ES-I3 (cell line): ENCODE measurements at regions not wholly inside any gene's neighbourhood (a gene's known extent, or its start where the extent isn't known, plus 50 kb on each side); places are given as distances from the start of the nearest gene placed in this dataset.

ENCODE experiments used
- H3K36me3 ChIP-seq: 2 replicates; pipeline ENCODE4 v1.6.1; 2013; ENCODE audit warnings: mild to moderate bottlenecking, low read length, control low read depth, moderate library complexity; ENCODE audit not compliant: insufficient read depth
- H3K4me1 ChIP-seq: 2 replicates; pipeline ENCODE4 v1.6.1; 2013; ENCODE audit warnings: mild to moderate bottlenecking, control low read depth, low read length; ENCODE audit not compliant: insufficient read depth
- H3K9ac ChIP-seq: 2 replicates; pipeline ENCODE4 v1.6.1; 2013; ENCODE audit warnings: low read depth, mild to moderate bottlenecking, low read length, moderate library complexity
- H3K9me3 ChIP-seq: 2 replicates; pipeline ENCODE4 v1.6.1; 2013; ENCODE audit warnings: mild to moderate bottlenecking, low read length, moderate library complexity; ENCODE audit not compliant: control insufficient read depth, insufficient read depth

DNA sequence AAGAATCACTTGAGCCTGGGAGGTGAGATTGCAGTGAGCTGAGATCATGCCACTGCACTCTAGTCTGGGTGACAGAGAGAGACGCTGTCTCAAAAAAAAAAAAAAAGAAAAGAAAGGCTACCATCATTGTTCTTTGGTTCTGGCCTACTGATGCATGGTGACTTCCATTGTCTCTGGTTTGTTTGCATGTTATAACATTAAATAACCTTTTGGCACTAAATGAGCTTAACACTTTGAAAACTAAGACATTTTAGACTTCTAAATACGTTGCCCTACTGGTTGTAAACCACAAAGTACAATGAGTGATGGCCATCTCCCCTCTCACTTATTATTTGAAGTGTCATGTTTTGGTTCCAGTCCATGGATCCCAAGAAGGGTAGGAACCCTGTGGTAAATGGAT, 152.9 kb upstream of the CPM start:
- H3K9me3 ChIP-seq: no peaks in the 10 kb centered on the region
- no peaks in the 10 kb centered on the region for H3K36me3 ChIP-seq
- H3K4me1 ChIP-seq: 0 out of 2 replicates have a peak, but pooled peaks cover 7% of the 10 kb centered on the region
- no peak overlapping the region for H3K9ac ChIP-seq

- peaks cover 14% of the 10 kb centered on the region; the same call in 1 of the 2 replicates for H3K4me1 ChIP-seq
- no peaks in the 10 kb centered on the region for H3K36me3 ChIP-seq
- no peak overlapping the region for H3K9ac ChIP-seq
- no peaks in the 10 kb centered on the region for H3K9me3 ChIP-seq
These were observed 151.4 kb upstream of the CPSF6 start for GRCh38 chr12:69087986-69088385.

DNA sequence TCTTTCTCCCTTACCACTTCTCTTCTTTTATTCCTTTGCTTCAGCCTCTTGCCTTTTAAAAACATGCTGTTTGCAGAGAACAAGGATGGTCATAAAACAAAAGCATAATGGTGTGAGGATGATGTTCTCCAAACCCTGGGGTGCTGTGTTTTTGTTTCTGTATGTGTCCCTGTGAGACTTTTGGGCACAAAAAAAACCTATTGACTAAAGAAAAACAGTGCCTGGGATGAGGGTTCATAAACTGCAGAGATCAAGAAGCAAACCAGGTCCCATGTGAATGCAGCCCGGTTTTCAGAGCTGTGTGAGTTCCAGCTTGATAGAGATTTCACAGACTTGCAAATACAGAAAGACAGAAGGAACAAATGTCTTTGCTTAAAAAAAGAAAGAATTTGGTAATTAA, 148.6 kb upstream of the CPSF6 start:
- H3K9me3 ChIP-seq: no peaks in the 10 kb centered on the region
- H3K4me1 ChIP-seq: peaks cover 17% of the 10 kb centered on the region; the same call in 1 of the 2 replicates
- H3K36me3 ChIP-seq: no peaks in the 10 kb centered on the region
- no peak overlapping the region for H3K9ac ChIP-seq

DNA sequence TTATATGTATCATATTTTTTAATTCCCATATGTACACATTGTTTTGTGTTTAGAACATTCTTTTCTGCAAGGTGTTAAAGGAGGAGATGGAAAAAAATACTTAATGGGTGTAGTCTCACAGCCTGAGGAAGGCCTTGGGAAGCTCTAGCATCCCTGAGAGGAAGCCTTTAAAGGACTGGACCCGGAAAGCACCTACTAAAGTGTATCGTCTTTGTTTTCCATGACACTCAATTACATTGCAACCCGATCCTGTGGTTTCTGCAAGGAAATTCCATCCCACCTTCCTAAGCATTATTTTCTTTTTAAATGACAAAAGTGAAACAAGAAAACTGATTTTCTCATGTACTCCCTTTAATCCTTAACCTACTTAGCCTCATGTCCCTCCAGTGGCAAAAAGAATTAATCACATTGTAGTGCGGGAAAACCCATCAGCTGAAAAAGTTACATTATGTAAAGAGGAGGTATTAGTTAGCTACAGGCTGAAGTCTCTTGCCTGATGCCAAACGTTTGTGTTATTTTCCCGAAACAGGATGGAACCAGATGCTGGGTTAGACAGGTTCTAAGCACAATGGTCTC, 147.8 kb upstream of the CPSF6 start:
- H3K9ac ChIP-seq: no peak overlapping the region
- H3K9me3 ChIP-seq: no peaks in the 10 kb centered on the region
- peaks cover 25% of the 10 kb centered on the region for H3K4me1 ChIP-seq
- no peaks in the 10 kb centered on the region for H3K36me3 ChIP-seq

DNA sequence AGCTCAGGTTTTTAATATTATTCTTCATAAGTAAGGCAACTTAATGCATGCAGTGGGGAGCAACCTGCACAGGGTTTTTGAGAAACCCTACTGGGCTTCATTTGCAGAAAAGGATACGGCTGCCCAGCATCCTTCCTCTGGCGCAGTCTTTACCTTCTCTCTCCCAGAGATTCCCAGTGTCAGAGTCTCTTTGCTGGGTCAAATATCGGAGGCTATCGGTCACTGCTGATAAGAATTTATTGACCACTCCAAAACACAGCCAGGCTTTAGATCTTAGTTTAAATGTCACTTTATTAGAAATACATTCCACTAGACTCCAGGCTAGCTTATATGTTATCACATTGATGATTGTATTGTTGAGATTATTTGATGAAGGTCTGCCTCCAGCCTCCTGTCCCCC, 147.2 kb upstream of the CPSF6 start:
- Histone ChIP-seq H3K36me3 (no peaks in the 10 kb centered on the region), H3K9me3 (no peaks in the 10 kb centered on the region), H3K4me1 (peaks cover 31% of the 10 kb centered on the region), H3K9ac (no peak overlapping the region)

DNA sequence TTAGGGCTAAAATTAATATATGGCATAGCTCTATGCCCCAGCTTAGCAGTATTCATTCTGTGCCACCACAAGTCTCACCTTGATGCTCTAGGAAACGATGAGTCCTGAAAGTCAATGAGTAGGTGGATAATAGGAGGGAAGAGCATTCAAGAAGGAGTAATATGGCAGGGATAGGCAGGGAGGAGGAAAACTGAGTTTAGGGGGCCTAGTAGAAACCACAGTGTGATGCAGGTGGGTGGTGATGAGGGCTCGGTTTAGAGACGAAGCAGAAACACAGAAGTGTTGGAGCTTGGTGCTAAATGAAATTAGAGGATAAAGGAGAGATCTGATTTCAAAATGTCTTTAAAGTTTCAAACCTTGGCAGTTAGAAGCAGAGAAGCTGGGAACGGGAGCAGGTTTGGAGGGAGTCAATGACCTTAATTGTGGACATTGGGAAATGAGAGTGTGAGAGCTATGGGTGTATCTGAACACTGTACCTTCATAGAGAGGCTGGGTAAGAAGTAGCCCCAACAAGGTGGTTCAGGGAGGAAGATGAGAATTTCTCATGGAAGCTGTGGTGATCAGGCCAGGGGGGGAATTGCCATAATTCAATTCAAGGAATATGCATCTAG, 144.7 kb upstream of the CPSF6 start:
- no peak overlapping the region for H3K9ac ChIP-seq
- H3K9me3 ChIP-seq: no peaks in the 10 kb centered on the region
- peaks cover 48% of the 10 kb centered on the region for H3K4me1 ChIP-seq
- no peaks in the 10 kb centered on the region for H3K36me3 ChIP-seq

- peaks cover 43% of the 10 kb centered on the region for H3K4me1 ChIP-seq
- no peaks in the 10 kb centered on the region for H3K36me3 ChIP-seq
- no peaks in the 10 kb centered on the region for H3K9me3 ChIP-seq
- no peak overlapping the region for H3K9ac ChIP-seq
These were observed 143.4 kb upstream of the CPSF6 start for GRCh38 chr12:69095765-69096477.

- Histone ChIP-seq H3K36me3 (no peaks in the 10 kb centered on the region), H3K9me3 (no peaks in the 10 kb centered on the region), H3K9ac (no peak overlapping the region), H3K4me1 (peaks cover 36% of the 10 kb centered on the region)
These were observed 142.6 kb upstream of the CPSF6 start for GRCh38 chr12:69096669-69097335.

DNA sequence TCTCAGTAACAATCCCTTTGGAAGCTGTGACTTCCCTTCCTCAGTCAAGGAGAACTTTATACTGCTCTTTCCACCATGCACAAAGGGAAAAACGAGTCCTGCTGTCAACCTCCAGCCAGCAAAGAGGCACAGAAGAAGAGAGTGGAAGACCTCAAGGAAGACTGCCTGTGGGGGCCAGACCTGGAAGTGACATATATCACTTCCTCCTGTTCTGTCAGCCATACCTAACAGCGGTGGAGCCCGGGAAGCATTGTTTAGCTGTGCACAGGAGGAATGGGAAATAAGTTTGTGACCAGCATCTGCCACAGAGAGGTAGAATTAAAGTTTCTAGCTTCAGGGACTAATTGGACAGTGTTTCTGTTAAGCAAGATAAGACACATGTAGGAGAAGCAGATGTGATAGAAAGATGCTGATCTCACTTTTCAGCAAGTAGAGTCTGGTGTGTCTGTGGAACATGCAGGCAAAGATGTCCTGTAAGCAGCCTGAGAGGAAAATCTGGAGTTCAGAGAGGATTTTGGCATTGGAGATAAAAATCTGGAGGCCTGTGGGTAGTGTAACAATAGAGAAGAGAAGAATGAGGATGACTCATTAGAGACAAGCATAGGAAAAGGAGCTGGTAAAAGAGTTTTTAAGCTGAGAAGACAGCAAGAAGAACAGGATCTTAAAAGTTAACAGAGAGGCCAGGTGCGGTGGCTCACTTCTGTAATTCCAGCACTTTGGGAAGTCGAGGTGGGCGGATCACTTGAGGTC, 141.6 kb upstream of the CPSF6 start:
- Histone ChIP-seq H3K9me3 (no peaks in the 10 kb centered on the region), H3K4me1 (peaks cover 36% of the 10 kb centered on the region), H3K9ac (no peak overlapping the region)

DNA sequence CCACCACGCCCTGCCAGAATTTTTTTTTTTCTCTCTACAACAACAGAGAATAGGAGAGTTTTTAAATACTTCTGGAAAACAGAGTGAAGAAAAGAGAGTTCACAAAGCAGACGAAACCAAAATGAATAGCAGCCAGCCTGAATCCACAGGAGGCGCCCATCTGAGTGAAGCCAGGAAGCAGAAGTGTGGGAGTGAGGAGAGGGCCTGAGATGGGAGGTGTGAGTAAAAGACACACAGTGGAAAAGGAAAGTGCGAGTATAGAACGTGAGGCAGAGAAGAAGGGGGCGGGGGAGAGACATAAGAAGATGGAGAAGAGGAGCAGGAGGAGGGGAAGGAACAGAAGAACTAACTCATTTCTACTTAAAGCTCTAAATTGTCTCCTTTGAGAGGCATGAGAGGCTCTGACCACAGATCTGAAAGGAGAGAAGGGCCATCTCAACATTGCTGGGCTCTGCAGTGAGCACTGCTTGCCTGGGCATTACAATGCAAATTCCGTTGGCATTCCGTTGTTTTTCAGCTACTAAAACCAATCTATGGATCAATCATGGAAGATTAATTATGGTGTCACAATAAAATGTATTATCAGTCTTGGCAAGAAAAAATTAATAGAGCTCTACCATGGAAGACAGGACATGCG, 140.1 kb upstream of the CPSF6 start:
- Histone ChIP-seq H3K4me1 (peaks cover 36% of the 10 kb centered on the region), H3K36me3 (no peaks in the 10 kb centered on the region), H3K9ac (no peak overlapping the region), H3K9me3 (no peaks in the 10 kb centered on the region)

More for the DNA sequence above, 141.6 kb upstream of the CPSF6 start:
- H3K36me3 ChIP-seq: no peaks in the 10 kb centered on the region

DNA sequence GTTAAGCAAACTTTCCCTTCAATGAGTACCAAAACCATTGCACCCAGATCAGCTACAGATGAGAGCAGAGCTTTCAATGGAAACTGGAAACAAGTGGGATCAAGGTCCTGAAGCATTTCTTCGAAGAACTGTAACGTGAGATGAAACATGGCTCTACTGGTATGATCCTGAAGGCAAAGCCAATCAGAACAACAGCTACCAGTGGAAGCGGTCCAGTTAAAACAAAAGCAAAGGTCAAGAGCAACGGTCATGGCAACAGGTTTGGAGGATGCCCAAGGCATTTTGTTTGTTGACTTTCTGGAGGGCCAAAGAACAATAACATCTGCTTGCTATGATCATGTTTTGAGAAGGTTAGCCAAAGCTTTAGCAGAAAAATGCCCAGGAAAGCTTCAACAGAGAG, 137.9 kb upstream of the CPSF6 start:
- Histone ChIP-seq H3K9me3 (no peaks in the 10 kb centered on the region), H3K4me1 (peaks cover 25% of the 10 kb centered on the region), H3K9ac (no peak overlapping the region), H3K36me3 (no peaks in the 10 kb centered on the region)

DNA sequence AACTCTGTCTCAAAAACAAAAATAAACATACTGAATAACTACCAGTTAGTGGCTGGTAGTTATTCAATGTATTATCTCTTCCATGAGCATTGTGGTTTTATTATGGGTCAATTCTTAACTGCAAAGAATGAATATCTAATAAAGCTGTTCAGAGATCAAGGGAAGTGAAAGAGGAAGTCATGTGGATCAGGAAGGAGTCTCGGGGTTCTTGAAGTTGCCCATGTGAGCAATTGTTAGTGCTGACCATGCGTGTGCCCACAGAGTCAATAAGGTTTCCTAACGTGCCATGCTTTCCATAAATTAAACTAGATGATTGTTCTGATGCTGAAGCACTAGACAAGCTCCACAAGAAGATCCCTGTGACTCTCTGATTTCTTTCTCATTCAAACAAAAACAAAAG, 136.5 kb upstream of the CPSF6 start:
- Histone ChIP-seq H3K9ac (no peak overlapping the region), H3K36me3 (no peaks in the 10 kb centered on the region), H3K9me3 (no peaks in the 10 kb centered on the region), H3K4me1 (peaks cover 12% of the 10 kb centered on the region)

- Histone ChIP-seq H3K36me3 (no peaks in the 10 kb centered on the region), H3K9me3 (no peaks in the 10 kb centered on the region), H3K4me1 (0 out of 2 replicates have a peak, but pooled peaks cover 3% of the 10 kb centered on the region), H3K9ac (no peak overlapping the region)
These were observed 134.0 kb upstream of the CPSF6 start for GRCh38 chr12:69105101-69105962.
